Choroid plexus epithelial cell (primary cell): ENCODE measurements at regions not wholly inside any gene's neighbourhood (a gene's known extent, or its start where the extent isn't known, plus 50 kb on each side); places are given as distances from the start of the nearest gene placed in this dataset.

Source experiments
- DNase-seq: peaks from one replicate; pipeline ENCODE4 v3.0.0-alpha.2; 2010; ENCODE audit warnings: low read depth
- H3K4me3 ChIP-seq: 2 replicates; pipeline ENCODE4 v1.5.1; 2011; ENCODE audit warnings: low read depth, mild to moderate bottlenecking, control low read depth, low read length, moderate library complexity
- TF ChIP-seq, protein P1 (sequence below): conservative IDR thresholded peaks from 2 replicates; pipeline ENCODE4 v1.5.1; 2011; ENCODE audit warnings: low read depth, mild to moderate bottlenecking, control low read depth, inconsistent platforms, low read length, moderate library complexity

DNA sequence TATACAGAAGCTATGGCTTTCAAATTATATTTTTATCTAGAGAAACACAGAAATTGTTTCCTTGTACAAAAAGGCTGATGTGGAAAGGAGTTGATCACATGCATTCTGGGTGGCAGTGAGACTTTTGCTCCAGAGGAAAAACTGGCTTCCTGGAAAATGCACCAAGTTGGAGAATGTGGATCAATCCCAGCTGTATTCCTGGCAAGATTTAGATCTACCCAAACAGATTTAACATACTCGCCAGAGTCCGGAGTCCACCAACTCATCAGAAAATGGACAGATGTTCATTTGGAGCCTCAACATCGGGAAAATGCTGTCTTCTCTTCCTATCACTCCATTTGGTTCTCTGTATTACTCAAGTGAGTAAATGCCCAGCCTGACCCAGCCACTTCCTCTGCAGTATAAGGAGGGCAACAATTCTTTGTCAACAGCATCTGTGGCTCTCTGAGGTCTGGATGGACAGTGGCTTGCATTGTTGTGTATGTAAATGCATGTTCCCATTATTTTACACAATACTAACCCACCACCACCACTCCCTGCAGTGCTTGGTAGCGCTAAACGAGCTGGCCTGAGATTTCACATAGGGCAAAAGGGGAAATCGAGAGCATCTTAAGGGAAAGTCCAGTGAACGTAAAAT, 226.2 kb upstream of the IRF2BP2 start:
- TF ChIP-seq, protein P1, sequence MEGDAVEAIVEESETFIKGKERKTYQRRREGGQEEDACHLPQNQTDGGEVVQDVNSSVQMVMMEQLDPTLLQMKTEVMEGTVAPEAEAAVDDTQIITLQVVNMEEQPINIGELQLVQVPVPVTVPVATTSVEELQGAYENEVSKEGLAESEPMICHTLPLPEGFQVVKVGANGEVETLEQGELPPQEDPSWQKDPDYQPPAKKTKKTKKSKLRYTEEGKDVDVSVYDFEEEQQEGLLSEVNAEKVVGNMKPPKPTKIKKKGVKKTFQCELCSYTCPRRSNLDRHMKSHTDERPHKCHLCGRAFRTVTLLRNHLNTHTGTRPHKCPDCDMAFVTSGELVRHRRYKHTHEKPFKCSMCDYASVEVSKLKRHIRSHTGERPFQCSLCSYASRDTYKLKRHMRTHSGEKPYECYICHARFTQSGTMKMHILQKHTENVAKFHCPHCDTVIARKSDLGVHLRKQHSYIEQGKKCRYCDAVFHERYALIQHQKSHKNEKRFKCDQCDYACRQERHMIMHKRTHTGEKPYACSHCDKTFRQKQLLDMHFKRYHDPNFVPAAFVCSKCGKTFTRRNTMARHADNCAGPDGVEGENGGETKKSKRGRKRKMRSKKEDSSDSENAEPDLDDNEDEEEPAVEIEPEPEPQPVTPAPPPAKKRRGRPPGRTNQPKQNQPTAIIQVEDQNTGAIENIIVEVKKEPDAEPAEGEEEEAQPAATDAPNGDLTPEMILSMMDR = no peak
- DNase-seq = no peak
- H3K4me3 ChIP-seq = no peak overlapping the region

DNA sequence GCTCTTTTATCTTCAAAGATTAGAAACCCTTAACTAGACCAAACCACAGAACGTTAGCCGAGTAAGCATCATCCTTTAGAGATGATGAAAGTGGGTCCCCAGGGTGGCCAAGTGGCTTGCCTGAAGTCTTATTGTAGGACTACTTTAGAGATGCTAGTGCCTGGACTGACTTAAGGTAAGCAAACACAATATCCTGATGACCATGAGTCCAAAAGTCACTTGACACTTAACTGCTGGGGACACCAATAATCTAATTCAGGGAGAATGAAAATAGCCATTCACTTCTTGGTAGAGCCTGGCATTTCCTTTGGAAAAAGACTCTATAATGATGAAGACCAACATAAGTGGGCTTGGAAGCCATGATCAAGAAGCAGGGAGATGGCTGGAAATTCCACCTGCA, 225.3 kb upstream of the IRF2BP2 start:
- TF ChIP-seq, protein P1 = no peak
- no peak for DNase-seq
- no peak overlapping the region for H3K4me3 ChIP-seq

DNA sequence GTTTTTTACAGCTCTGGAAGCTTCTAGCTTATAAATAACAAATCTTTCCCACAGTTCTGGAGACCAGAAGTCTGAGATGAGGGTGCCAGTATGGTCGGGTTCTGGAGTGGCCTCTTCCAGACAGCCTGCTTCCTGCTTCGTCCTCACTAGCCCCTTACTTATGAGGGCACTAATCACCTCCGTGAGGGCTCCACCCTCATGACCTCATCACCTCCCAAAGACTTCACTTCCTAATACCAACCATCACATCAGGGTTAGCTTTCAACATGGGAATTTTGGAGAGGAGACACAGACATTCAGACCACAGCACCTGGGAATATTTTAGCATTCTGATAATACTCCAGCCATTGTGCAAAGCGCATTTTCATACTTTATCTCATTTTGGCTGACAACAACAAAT, 223.7 kb upstream of the IRF2BP2 start:
- no peak overlapping the region for H3K4me3 ChIP-seq
- DNase-seq = no peak
- TF ChIP-seq, protein P1 = no peak

DNA sequence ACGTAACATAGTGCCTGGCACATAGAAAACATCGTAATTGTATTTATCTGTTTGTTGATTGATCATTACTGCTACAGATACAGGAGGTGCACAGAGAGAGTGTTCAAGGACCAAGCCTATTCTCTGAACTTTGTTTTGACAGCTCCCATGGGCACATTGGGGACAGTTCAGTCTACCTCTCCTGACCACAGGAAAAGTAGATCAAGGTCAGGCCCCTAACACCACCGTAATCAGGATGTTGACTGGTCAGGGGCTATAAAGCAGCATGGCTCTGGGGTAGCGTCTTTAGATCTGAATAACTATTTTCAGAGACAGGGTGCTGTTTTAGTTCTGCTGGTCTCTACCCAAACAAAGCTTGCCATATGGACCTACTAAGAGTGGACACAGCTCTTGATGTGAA, 223.1 kb upstream of the IRF2BP2 start:
- TF ChIP-seq, protein P1 = no peak
- no peak overlapping the region for H3K4me3 ChIP-seq

DNA sequence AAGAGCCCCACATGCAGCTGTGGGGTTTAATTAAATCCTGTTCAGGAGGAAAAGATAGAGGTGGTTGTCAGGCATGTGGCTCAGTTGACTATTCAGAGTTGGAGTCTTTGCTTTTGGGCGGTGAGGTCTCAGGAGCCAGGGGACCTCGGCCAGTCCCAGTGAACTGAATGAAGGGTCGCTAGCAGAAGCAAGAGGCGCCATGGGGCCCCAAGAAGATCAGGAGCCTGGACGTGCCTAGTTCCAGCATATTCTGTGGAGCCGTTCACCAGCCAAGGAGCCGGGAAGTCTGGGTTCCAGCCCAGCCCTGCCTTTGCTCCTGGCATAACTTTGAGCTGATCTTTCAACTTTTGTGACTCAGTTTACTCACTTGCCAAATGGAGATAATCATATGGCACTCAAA, 217.7 kb upstream of the IRF2BP2 start:
- DNase-seq = no peak
- TF ChIP-seq, protein P1 = no peak
- no peak overlapping the region for H3K4me3 ChIP-seq

More for the DNA sequence above, 223.1 kb upstream of the IRF2BP2 start:
- no peak for DNase-seq

DNA sequence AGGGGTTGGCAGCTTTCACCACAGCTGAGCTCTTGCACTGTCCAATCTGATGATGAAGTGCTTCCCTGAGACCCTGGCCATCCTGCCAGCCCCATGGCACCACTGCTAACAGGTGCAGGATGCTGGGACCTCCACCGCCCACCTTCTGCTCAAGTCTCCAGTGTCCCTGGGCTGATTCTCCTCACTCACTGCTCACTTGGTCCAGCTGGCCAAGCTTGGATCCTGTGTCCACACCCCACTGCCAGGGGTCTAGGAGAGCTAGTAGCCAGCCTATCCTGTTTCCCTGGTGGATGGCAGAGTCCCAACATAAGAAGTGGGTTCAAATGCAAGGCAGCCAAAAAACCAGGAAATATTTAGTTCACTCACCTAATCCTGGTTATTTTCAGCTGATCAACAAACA, 217.2 kb upstream of the IRF2BP2 start:
- TF ChIP-seq, protein P1 = no peak
- DNase-seq = no peak
- no peak overlapping the region for H3K4me3 ChIP-seq

DNA sequence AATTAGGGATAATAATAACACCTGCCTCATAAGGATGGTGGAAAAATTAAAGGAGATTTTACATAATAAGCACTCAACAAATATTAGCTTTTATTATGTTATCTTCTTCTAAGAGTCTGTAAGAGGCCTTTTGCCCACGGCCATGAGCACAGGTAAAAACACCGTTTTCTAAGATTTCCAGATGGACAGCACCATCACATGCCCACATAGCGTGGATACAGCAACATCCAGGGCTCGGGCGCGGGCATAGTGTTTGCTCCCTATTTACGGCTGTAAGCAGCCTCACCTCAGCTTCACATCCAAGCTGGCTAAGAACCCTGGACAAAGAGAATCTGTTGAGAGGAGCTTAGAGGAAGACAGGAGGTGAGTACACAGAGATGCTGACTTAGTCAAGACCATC, 216.4 kb upstream of the IRF2BP2 start:
- TF ChIP-seq, protein P1 = no peak
- no peak for DNase-seq
- H3K4me3 ChIP-seq = no peak overlapping the region
